ENCODE measurements at regions not wholly inside any gene's neighbourhood (a gene's known extent, or its start where the extent isn't known, plus 50 kb on each side); places are given as distances from the start of the nearest gene placed in this dataset.

- H3K4me3 ChIP-seq (ENCODE audit: low read length) = no peak overlapping the region
- no peak overlapping the region for H3K9ac ChIP-seq (ENCODE audit: low read length)
- H3K36me3 ChIP-seq (ENCODE audit: control insufficient read depth, insufficient read depth, low read length) = no peaks in the 10 kb centered on the region
- no peak overlapping the region for H3K27ac ChIP-seq (ENCODE audit: low read depth, low read length)
- H3K27me3 ChIP-seq (ENCODE audit: control insufficient read depth, insufficient read depth, low read length) = peaks cover 2% of the 10 kb centered on the region
- no peaks in the 10 kb centered on the region for H3K4me1 ChIP-seq (ENCODE audit: control insufficient read depth, insufficient read depth, low read length)
Measured at GRCh38 chr2:118791483-118791882, 56.0 kb downstream of the EN1 start.

DNA sequence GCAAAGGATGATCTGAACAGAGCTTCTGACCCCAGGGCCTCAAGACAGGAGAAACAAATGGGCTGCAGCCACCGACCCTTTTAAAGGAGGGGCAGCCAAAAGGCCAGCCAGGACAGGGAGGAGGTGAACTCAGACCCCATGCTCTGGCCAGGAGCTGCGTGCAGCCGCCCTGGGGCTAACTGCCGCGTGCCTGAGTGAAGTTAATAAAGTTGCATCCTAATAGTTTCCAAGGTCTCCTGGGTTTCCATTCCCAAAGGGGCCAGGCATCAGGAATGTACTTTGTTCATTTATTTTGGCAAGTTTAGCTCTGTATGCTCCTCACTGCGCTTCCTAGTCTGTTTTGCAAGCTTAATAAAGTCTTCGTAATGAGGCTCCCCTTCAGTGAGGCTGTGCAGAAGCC is 60.7 kb downstream of the EN1 start:
- Histone ChIP-seq H3K9ac (ENCODE audit: low read length) (no peak overlapping the region), H3K36me3 (ENCODE audit: control insufficient read depth, insufficient read depth, low read length) (no peaks in the 10 kb centered on the region), H3K27ac (ENCODE audit: low read depth, low read length) (no peak overlapping the region), H3K4me3 (ENCODE audit: low read length) (no peak overlapping the region), H3K27me3 (ENCODE audit: control insufficient read depth, insufficient read depth, low read length) (peaks cover 3% of the 10 kb centered on the region), H3K4me1 (ENCODE audit: control insufficient read depth, insufficient read depth, low read length) (no peaks in the 10 kb centered on the region)

DNA sequence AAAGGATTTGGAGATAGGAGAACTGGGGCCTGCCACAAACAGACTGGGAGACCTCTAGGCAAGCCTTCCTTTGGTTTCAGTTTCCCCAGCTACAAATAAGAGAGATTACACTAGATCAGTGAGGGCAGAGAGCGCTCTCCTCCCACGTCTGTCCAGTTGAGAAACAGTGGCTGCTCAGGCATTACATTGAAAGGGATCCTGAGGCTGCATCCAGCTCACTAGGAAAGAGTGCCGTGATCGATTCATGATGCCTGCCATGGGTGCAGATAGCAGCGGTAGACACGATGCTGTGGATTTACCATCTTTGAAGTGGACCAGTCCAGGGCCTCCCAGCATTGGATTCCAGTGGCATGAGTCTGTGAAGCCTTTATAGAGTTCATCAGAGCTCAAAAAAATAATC is 62.6 kb downstream of the EN1 start:
- Histone ChIP-seq H3K27me3 (ENCODE audit: control insufficient read depth, insufficient read depth, low read length) (peaks cover 3% of the 10 kb centered on the region), H3K4me3 (ENCODE audit: low read length) (no peak overlapping the region), H3K27ac (ENCODE audit: low read depth, low read length) (no peak overlapping the region), H3K9ac (ENCODE audit: low read length) (no peak overlapping the region), H3K4me1 (ENCODE audit: control insufficient read depth, insufficient read depth, low read length) (no peaks in the 10 kb centered on the region), H3K36me3 (ENCODE audit: control insufficient read depth, insufficient read depth, low read length) (no peaks in the 10 kb centered on the region)

DNA sequence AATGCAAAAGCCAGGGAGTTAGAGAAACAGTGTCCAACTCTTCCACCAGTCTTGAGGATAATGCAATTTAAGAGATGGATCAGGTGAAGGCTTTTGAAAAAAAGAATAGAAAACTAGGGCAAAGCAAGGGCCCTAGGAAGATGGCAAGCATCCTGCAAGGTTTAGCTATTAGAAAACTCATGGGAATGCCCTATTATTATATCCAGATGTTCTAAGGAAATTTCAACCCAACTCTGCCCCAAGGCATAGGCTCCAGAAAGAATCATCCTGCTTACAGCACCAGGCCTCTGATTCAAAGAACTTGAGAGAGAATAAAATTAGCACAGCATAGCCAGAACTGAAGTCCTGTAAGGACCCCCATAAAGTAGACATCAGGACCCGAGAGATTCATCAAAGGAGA is 68.1 kb downstream of the EN1 start:
- H3K27ac ChIP-seq (ENCODE audit: low read depth, low read length) = no peak overlapping the region
- H3K4me1 ChIP-seq (ENCODE audit: control insufficient read depth, insufficient read depth, low read length) = no peaks in the 10 kb centered on the region
- no peaks in the 10 kb centered on the region for H3K36me3 ChIP-seq (ENCODE audit: control insufficient read depth, insufficient read depth, low read length)
- H3K9ac ChIP-seq (ENCODE audit: low read length) = no peak overlapping the region
- H3K27me3 ChIP-seq (ENCODE audit: control insufficient read depth, insufficient read depth, low read length) = no peaks in the 10 kb centered on the region
- no peak overlapping the region for H3K4me3 ChIP-seq (ENCODE audit: low read length)

DNA sequence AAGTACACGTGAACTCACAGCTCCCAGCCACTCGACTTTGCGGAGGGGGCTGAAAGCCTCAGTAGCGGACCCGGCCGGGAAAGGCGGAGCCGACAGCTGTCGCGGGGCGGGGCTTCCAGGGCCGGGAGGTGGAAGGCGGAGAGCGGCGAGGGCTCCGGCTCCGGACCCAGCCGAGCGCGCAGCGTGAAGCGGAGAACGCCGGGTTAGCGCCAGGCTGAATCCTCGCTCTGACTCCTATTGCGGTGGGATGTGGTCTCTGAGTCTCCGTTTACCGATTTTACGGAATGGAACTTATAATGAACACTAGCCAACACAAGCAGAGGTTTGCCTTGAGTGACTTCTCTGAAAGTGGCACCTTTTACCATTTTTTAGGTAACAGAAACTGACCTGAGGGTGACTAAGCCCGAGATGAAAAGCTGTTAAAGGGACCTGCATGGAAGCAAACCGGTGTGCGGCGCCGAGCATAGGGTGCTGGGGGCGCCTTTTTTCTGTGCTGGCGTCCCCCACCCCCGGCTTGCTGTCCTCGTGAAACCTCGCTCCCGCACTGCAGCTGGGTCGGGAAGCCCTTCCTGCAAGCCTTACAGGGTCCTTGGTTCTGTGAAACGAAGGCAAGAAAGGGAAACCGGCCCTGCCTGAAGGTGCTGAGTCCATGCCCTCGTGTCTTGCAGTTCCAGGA is 72.9 kb downstream of the EN1 start:
- peak overlapping the region; percentile 58 for H3K4me3 ChIP-seq (ENCODE audit: low read length)
- no peaks in the 10 kb centered on the region for H3K4me1 ChIP-seq (ENCODE audit: control insufficient read depth, insufficient read depth, low read length)
- no peak overlapping the region for H3K27ac ChIP-seq (ENCODE audit: low read depth, low read length)
- no peaks in the 10 kb centered on the region for H3K36me3 ChIP-seq (ENCODE audit: control insufficient read depth, insufficient read depth, low read length)
- no peak overlapping the region for H3K9ac ChIP-seq (ENCODE audit: low read length)
- H3K27me3 ChIP-seq (ENCODE audit: control insufficient read depth, insufficient read depth, low read length) = no peaks in the 10 kb centered on the region

- Histone ChIP-seq H3K36me3 (ENCODE audit: control insufficient read depth, insufficient read depth, low read length) (no peaks in the 10 kb centered on the region), H3K27me3 (ENCODE audit: control insufficient read depth, insufficient read depth, low read length) (no peaks in the 10 kb centered on the region), H3K9ac (ENCODE audit: low read length) (no peak overlapping the region), H3K27ac (ENCODE audit: low read depth, low read length) (no peak overlapping the region), H3K4me1 (ENCODE audit: control insufficient read depth, insufficient read depth, low read length) (no peaks in the 10 kb centered on the region), H3K4me3 (ENCODE audit: low read length) (no peak overlapping the region)
Measured at GRCh38 chr2:118773826-118774225, 73.6 kb downstream of the EN1 start.

DNA sequence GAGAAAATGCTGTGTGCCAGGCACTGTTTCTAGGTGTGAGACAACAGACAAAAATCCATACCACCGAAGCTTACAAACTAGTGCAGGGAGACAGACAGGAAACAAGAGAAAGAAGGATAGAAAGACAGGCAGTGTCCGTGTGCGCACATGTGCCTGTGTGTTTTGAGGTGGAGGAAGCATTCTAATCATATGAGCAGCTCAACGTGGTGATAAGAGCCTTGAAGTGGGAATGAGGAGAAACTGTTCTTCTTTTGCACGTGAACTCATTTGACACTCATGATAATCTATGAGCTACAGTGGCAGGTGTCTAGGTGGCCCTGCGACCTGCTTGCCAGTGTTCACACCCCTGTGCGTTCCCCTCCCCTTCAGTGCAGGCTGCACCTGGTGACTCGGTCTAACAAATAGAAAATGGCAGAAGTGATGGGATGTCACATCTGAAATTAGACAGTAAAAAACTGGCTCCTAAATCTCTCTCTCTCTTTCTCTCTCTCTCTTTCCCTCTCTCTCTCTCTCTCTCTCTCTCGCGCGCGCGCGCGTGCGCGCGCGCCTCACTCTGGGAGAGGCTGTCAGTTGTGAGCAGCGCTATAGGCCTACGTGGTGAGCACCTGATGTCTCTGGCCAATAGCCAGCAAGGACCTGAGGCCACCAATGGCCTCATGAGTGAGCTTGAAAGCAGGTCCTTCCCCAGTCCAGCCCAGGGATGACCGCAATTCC is 74.8 kb downstream of the EN1 start:
- Histone ChIP-seq H3K27ac (ENCODE audit: low read depth, low read length) (no peak overlapping the region), H3K36me3 (ENCODE audit: control insufficient read depth, insufficient read depth, low read length) (no peaks in the 10 kb centered on the region), H3K27me3 (ENCODE audit: control insufficient read depth, insufficient read depth, low read length) (no peaks in the 10 kb centered on the region), H3K9ac (ENCODE audit: low read length) (no peak overlapping the region), H3K4me1 (ENCODE audit: control insufficient read depth, insufficient read depth, low read length) (no peaks in the 10 kb centered on the region), H3K4me3 (ENCODE audit: low read length) (no peak overlapping the region)

DNA sequence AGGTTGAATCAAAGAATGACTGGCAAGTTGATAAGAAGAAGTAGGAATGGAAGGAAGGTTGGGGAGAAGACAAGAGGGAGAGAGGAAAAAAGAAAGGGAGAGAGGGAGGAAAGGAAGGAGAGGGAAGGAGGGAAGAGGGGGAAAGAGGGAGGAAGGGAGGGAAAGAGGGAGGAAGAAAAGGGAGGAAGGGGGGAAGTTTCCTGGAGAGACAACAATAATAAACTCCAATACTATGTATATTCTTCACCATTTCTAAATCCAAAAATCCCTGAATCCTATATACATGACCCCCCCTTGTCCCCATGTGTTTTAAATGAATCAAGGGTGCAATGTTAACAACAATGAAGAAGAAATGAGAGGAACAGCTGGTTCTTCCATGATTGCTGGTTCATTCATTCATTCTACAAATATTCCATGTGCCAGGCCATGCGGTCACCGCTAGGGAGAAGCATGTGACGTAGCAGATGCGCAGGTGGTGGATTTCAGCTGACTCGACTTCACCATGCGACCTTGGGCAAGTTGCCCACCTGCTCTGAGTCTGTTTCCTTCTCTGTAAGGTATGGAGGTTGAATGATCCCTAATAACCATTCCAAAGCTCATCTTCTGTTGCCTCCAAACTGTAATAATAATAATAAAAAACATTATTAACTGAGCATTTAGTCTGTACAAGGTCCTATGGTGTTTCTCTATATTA is 77.6 kb downstream of the EN1 start:
- Histone ChIP-seq H3K27me3 (ENCODE audit: control insufficient read depth, insufficient read depth, low read length) (peaks cover 1% of the 10 kb centered on the region), H3K4me3 (ENCODE audit: low read length) (no peak overlapping the region)

GRCh38 chr2:118766871-118767270 is 80.6 kb downstream of the EN1 start:
- H3K4me1 ChIP-seq (ENCODE audit: control insufficient read depth, insufficient read depth, low read length) = no peaks in the 10 kb centered on the region
- H3K4me3 ChIP-seq (ENCODE audit: low read length) = no peak overlapping the region
- no peak overlapping the region for H3K27ac ChIP-seq (ENCODE audit: low read depth, low read length)
- H3K36me3 ChIP-seq (ENCODE audit: control insufficient read depth, insufficient read depth, low read length) = no peaks in the 10 kb centered on the region
- H3K9ac ChIP-seq (ENCODE audit: low read length) = no peak overlapping the region
- peaks cover 1% of the 10 kb centered on the region for H3K27me3 ChIP-seq (ENCODE audit: control insufficient read depth, insufficient read depth, low read length)

More for the DNA sequence above, 77.6 kb downstream of the EN1 start:
- Histone ChIP-seq H3K4me1 (ENCODE audit: control insufficient read depth, insufficient read depth, low read length) (no peaks in the 10 kb centered on the region), H3K9ac (ENCODE audit: low read length) (no peak overlapping the region), H3K27ac (ENCODE audit: low read depth, low read length) (no peak overlapping the region), H3K36me3 (ENCODE audit: control insufficient read depth, insufficient read depth, low read length) (no peaks in the 10 kb centered on the region)

DNA sequence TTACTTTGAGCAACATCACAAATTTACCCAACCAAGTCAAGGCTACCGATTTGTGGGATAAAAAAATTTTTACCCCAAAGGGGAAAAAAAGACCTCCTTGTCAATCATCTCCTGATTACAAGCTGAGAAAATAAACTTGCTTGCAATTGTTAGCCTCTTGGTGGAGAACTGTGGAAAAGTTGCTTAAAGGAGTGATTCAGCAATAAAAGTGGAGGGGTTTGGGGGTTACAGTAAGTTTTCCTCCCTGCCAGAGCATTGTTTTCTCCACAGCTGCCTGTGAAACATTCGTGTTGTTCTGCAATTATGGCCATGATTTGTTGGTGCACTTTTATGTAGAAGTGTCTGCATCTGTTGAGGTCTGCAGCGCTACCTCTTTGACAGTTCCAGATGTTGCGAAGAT is 82.6 kb downstream of the EN1 start:
- H3K36me3 ChIP-seq (ENCODE audit: control insufficient read depth, insufficient read depth, low read length) = no peaks in the 10 kb centered on the region
- peaks cover 1% of the 10 kb centered on the region for H3K27me3 ChIP-seq (ENCODE audit: control insufficient read depth, insufficient read depth, low read length)
- H3K9ac ChIP-seq (ENCODE audit: low read length) = no peak overlapping the region
- H3K4me1 ChIP-seq (ENCODE audit: control insufficient read depth, insufficient read depth, low read length) = no peaks in the 10 kb centered on the region
- no peak overlapping the region for H3K27ac ChIP-seq (ENCODE audit: low read depth, low read length)
- no peak overlapping the region for H3K4me3 ChIP-seq (ENCODE audit: low read length)

DNA sequence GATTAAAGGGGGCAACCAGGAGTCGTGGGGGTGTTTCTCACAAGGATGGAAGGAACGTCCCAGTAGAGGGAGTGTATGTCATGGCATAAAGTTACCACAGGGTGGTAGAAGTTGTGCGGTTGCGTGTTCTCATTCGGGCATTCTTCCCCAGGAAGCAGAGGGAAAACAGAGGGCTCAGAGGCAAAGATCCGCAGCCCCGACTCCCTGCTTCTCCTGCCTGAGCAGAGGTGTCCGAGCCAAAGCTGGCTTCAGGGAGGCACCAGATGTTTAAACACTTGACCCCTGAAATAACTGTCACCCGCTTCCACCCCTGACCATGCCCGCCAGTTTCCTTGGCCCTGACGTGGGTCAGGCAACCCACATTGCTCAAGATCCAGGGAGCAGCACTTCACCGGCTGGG is 83.7 kb downstream of the EN1 start:
- Histone ChIP-seq H3K36me3 (ENCODE audit: control insufficient read depth, insufficient read depth, low read length) (no peaks in the 10 kb centered on the region), H3K4me1 (ENCODE audit: control insufficient read depth, insufficient read depth, low read length) (no peaks in the 10 kb centered on the region), H3K4me3 (ENCODE audit: low read length) (no peak overlapping the region), H3K9ac (ENCODE audit: low read length) (no peak overlapping the region), H3K27me3 (ENCODE audit: control insufficient read depth, insufficient read depth, low read length) (peaks cover 1% of the 10 kb centered on the region), H3K27ac (ENCODE audit: low read depth, low read length) (no peak overlapping the region)

DNA sequence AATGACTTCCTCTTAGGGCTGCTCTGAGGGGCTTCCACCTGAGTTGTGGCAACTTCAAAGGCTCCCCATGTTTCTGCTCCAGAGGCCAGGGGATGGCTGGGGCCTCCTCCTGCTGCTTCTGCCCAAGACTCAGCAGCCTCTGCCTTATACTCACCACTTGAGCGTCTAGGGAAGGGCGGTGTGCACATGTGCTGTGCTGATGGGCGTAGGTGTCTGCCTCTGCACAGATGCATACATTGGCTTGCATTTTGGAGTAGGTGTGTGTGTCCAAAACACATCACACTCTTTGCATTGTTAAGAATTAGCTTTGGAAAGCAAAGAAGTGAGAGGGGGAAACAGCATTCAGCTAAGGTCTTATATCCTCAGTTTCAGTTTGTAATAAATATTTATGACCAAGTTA is 85.2 kb downstream of the EN1 start:
- H3K9ac ChIP-seq (ENCODE audit: low read length) = no peak overlapping the region
- no peaks in the 10 kb centered on the region for H3K36me3 ChIP-seq (ENCODE audit: control insufficient read depth, insufficient read depth, low read length)
- H3K27me3 ChIP-seq (ENCODE audit: control insufficient read depth, insufficient read depth, low read length) = peaks cover 1% of the 10 kb centered on the region
- H3K27ac ChIP-seq (ENCODE audit: low read depth, low read length) = no peak overlapping the region
- no peaks in the 10 kb centered on the region for H3K4me1 ChIP-seq (ENCODE audit: control insufficient read depth, insufficient read depth, low read length)
- H3K4me3 ChIP-seq (ENCODE audit: low read length) = no peak overlapping the region

Measured in rectal smooth muscle tissue (tissue), 1 donor.